NCI-H2081 (cell line): ENCODE measurements at regions not wholly inside any gene's neighbourhood (a gene's known extent, or its start where the extent isn't known, plus 50 kb on each side); places are given as distances from the start of the nearest gene placed in this dataset.

Source experiments
- DNase-seq, 2 experiments: peaks; one replicate each; lab custom pipeline; 2025; lab: John Stamatoyannopoulos, UW

GRCh38 chr4:75110061-75110460 lies 177.1 kb downstream of the PARM1 start:
- no peak for DNase-seq

GRCh38 chr4:75107755-75108612 lies 175.1 kb downstream of the PARM1 start:
- no peak for DNase-seq

- DNase-seq: no peak
These were observed 169.8 kb downstream of the PARM1 start for GRCh38 chr4:75102787-75103085.

GRCh38 chr4:75101906-75102786 lies 169.2 kb downstream of the PARM1 start:
- no peak for DNase-seq
